ENCODE measurements at regions not wholly inside any gene's neighbourhood (a gene's known extent, or its start where the extent isn't known, plus 50 kb on each side); places are given as distances from the start of the nearest gene placed in this dataset.
"Not testable (repeated sequence)": the region's sequence is repeated elsewhere in the genome, so short reads cannot be mapped to it uniquely, and the experiment has no call there.

- DNase-seq = not testable (repeated sequence)
Observed at GRCh38 chr4:188438391-188438824, 299.2 kb downstream of the TRIML1 start.

- no peak for DNase-seq
Observed at GRCh38 chr4:188439641-188440311, 300.5 kb downstream of the TRIML1 start.

- no peak for DNase-seq
Observed at GRCh38 chr4:188444500-188444899, 305.3 kb downstream of the TRIML1 start.

GRCh38 chr4:188448996-188449395 lies 309.8 kb downstream of the TRIML1 start:
- DNase-seq = not testable (repeated sequence)

GRCh38 chr4:188450571-188450970 lies 311.3 kb downstream of the TRIML1 start:
- DNase-seq = no peak

GRCh38 chr4:188452097-188452496 lies 312.9 kb downstream of the TRIML1 start:
- DNase-seq = no peak

- no peak for DNase-seq
Observed at GRCh38 chr4:188454575-188454974, 315.3 kb downstream of the TRIML1 start.

GRCh38 chr4:188455062-188455752 lies 316.0 kb downstream of the TRIML1 start:
- DNase-seq = no peak

GRCh38 chr4:188459381-188459780 lies 320.1 kb downstream of the TRIML1 start:
- no peak for DNase-seq

GRCh38 chr4:188463909-188464308 lies 324.7 kb downstream of the TRIML1 start:
- DNase-seq = no peak

- DNase-seq = no peak
Observed at GRCh38 chr4:188466001-188466400, 326.8 kb downstream of the TRIML1 start.

- DNase-seq = no peak
Observed at GRCh38 chr4:188484256-188484655, 345.0 kb downstream of the TRIML1 start.

GRCh38 chr4:188485906-188486305 lies 346.7 kb downstream of the TRIML1 start:
- DNase-seq = no peak

GRCh38 chr4:188492886-188493285 lies 353.6 kb downstream of the TRIML1 start:
- DNase-seq = no peak

GRCh38 chr4:188495169-188495568 lies 355.9 kb downstream of the TRIML1 start:
- no peak for DNase-seq

- DNase-seq = no peak
Observed at GRCh38 chr4:188511431-188511830, 372.2 kb downstream of the TRIML1 start.

GRCh38 chr4:188532751-188533150 lies 393.5 kb downstream of the TRIML1 start:
- no peak for DNase-seq

- DNase-seq = no peak
Observed at GRCh38 chr4:188534297-188534696, 395.1 kb downstream of the TRIML1 start.

GRCh38 chr4:188534917-188535316 lies 395.7 kb downstream of the TRIML1 start:
- DNase-seq = no peak

- DNase-seq = no peak
Observed at GRCh38 chr4:188536826-188537225, 397.6 kb downstream of the TRIML1 start.

- DNase-seq = no peak
Observed at GRCh38 chr4:188550296-188550695, 411.1 kb downstream of the TRIML1 start.

- DNase-seq = no peak
Observed at GRCh38 chr4:188551156-188551555, 411.9 kb downstream of the TRIML1 start.

- DNase-seq = no peak
Observed at GRCh38 chr4:188552741-188553275, 413.6 kb downstream of the TRIML1 start.

- DNase-seq = no peak
Observed at GRCh38 chr4:188554413-188554812, 415.2 kb downstream of the TRIML1 start.
